Smooth muscle cell (in vitro differentiated cells): ENCODE measurements at regions not wholly inside any gene's neighbourhood (a gene's known extent, or its start where the extent isn't known, plus 50 kb on each side); places are given as distances from the start of the nearest gene placed in this dataset.

Experiments used
- DNase-seq: peaks from one replicate; lab custom pipeline; 2025; ENCODE audit not compliant: unreplicated experiment; lab: John Stamatoyannopoulos, UW
- H2AFZ ChIP-seq: fragments of 200-600 bp; sonication (generic); 2 replicates; pipeline ENCODE4 v1.6.0; 2016; ENCODE audit warnings: antibody characterized with exemption, low read depth, mild to moderate bottlenecking
- H3F3A ChIP-seq: fragments of 200-600 bp; sonication (generic); 2 replicates; pipeline ENCODE4 v1.6.0; 2017; ENCODE audit warnings: antibody characterized with exemption, low read depth
- H3K27ac ChIP-seq: fragments of 200-600 bp; sonication (generic); 2 replicates; pipeline ENCODE4 v1.5.1; 2016; ENCODE audit warnings: low read depth, mild to moderate bottlenecking
- H3K27me3 ChIP-seq: fragments of 200-600 bp; sonication (generic); 2 replicates; pipeline ENCODE4 v1.6.1; 2016; ENCODE audit warnings: low read depth, mild to moderate bottlenecking
- H3K36me3 ChIP-seq: fragments of 200-600 bp; sonication (generic); 2 replicates; pipeline ENCODE4 v1.5.1; 2016; ENCODE audit warnings: low read depth
- H3K4me1 ChIP-seq: fragments of 200-600 bp; sonication (generic); 2 replicates; pipeline ENCODE4 v1.5.1; 2016; ENCODE audit warnings: low read depth
- H3K4me2 ChIP-seq: fragments of 200-600 bp; sonication (generic); 2 replicates; pipeline ENCODE4 v1.6.0; 2016; ENCODE audit warnings: mild to moderate bottlenecking
- H3K4me3 ChIP-seq: fragments of 200-600 bp; sonication (generic); 2 replicates; pipeline ENCODE4 v1.5.1; 2016; ENCODE audit warnings: mild to moderate bottlenecking
- H3K79me2 ChIP-seq: fragments of 200-600 bp; sonication (generic); 2 replicates; pipeline ENCODE4 v1.6.0; 2016; ENCODE audit warnings: low read depth, mild to moderate bottlenecking
- H3K9ac ChIP-seq: fragments of 200-600 bp; sonication (generic); 2 replicates; pipeline ENCODE4 v1.6.0; 2016; ENCODE audit warnings: low read depth
- H3K9me3 ChIP-seq: fragments of 200-600 bp; sonication (generic); replicated peaks from 2 replicates; pipeline ENCODE4 v1.5.1; 2016; ENCODE audit warnings: low read depth
- H4K20me1 ChIP-seq: fragments of 200-600 bp; sonication (generic); 2 replicates; pipeline ENCODE4 v1.6.0; 2016; ENCODE audit warnings: low read depth
- CTCF ChIP-seq: fragments of 200-600 bp; sonication (generic); IDR thresholded peaks from 2 replicates; pipeline ENCODE4 v1.5.1; 2017; ENCODE audit warnings: borderline replicate concordance, mild to moderate bottlenecking, antibody characterized with exemption; ENCODE audit not compliant: insufficient read depth, poor library complexity, severe bottlenecking
- WGBS: methylation state at CpG from one replicate; pipeline ENCODE4 v1.1.7; 2016; ENCODE audit warnings: low lambda C conversion rate; 5-methylcytosine and 5-hydroxymethylcytosine counted together

GRCh38 chr15:95168152-95168551 is 936.8 kb downstream of the MCTP2 start:
- Histone ChIP-seq H3K27me3 (no peaks in the 10 kb centered on the region), H3K9me3 (no peaks in the 10 kb centered on the region), H3F3A (peaks cover 3% of the 10 kb centered on the region), H2AFZ (no peak overlapping the region), H3K9ac (no peak overlapping the region), H4K20me1 (no peaks in the 10 kb centered on the region), H3K4me1 (peaks cover 3% of the 10 kb centered on the region), H3K4me3 (no peak overlapping the region), H3K79me2 (no peaks in the 10 kb centered on the region), H3K27ac (no peak overlapping the region), H3K4me2 (no peak overlapping the region), H3K36me3 (no peaks in the 10 kb centered on the region)
- TF ChIP-seq CTCF: no peak
- WGBS: 85% methylated on average over 1 of the region's 1 CpG
- DNase-seq: no peak

GRCh38 chr15:95168951-95169431 is 937.6 kb downstream of the MCTP2 start:
- Histone ChIP-seq H3K27me3 (no peaks in the 10 kb centered on the region), H4K20me1 (no peaks in the 10 kb centered on the region), H2AFZ (no peak overlapping the region), H3F3A (no peaks in the 10 kb centered on the region), H3K4me3 (no peak overlapping the region), H3K27ac (no peak overlapping the region), H3K36me3 (no peaks in the 10 kb centered on the region), H3K79me2 (no peaks in the 10 kb centered on the region), H3K9ac (no peak overlapping the region), H3K9me3 (no peaks in the 10 kb centered on the region), H3K4me2 (no peak overlapping the region), H3K4me1 (peaks cover 2% of the 10 kb centered on the region)
- no peak for DNase-seq
- TF ChIP-seq CTCF: no peak
- 88% methylated on average over 5 of the region's 5 CpGs for WGBS

- no peak overlapping the region for H2AFZ ChIP-seq
- H3K79me2 ChIP-seq: no peaks in the 10 kb centered on the region
- H3K4me3 ChIP-seq: no peak overlapping the region
- 92% methylated on average over 31 of the region's 31 CpGs for WGBS
- no peak overlapping the region for H3K27ac ChIP-seq
- no peak overlapping the region for H3K9ac ChIP-seq
- no peaks in the 10 kb centered on the region for H3F3A ChIP-seq
- no peaks in the 10 kb centered on the region for H3K9me3 ChIP-seq
- no peaks in the 10 kb centered on the region for H3K36me3 ChIP-seq
- peaks cover 3% of the 10 kb centered on the region for H3K4me1 ChIP-seq
- no peak for TF ChIP-seq CTCF
- DNase-seq: no peak
- H3K4me2 ChIP-seq: no peak overlapping the region
- H4K20me1 ChIP-seq: no peaks in the 10 kb centered on the region
- H3K27me3 ChIP-seq: no peaks in the 10 kb centered on the region
Measured at GRCh38 chr15:95169541-95170459, 938.4 kb downstream of the MCTP2 start.
